ENCODE measurements at regions not wholly inside any gene's neighbourhood (a gene's known extent, or its start where the extent isn't known, plus 50 kb on each side); places are given as distances from the start of the nearest gene placed in this dataset.
A peak's percentile ranks its signal among the peaks of the same experiment; 100 is the strongest.

DNA sequence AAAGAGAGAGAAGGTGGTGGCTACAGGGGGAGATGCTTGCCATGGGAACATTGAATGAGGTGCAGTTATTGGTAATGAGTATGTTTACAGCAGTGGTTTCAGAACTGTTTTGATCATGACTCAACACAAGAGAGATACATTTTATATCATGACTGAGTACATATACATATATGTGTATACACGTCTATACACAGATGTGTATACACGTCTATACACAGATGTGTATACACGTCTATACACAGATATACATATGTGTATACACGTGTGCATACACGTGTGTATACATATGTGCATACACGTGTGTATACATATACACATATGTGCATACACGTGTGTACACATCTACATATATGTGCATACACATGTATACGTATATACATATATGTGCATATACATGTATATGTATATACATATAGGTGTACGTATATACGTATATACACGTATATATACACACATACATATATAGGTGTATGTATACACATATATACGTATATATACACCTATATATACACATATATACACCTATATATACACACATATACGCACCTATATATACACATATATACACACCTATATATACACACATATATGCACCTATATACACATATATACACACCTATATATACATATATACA, 518.5 kb downstream of the TSN start:
- no peak overlapping the region for H2BK15ac ChIP-seq (ENCODE audit: low read length)
- H3K23me2 ChIP-seq (ENCODE audit: low read depth, low read length): no peaks in the 10 kb centered on the region; the same call in 1 of the 2 replicates
- no peak for DNase-seq (ENCODE audit: low read depth in 1 of 2, low spot score in 2 of 2)
- H2AFZ ChIP-seq (ENCODE audit: low read length): no peak overlapping the region
- H3K9ac ChIP-seq (replicated peaks in 1 of 4; ENCODE audit: extremely low read depth in 1 of 4, low read depth in 3 of 4, low read length in 3 of 4): no peak overlapping the region
- H3K79me1 ChIP-seq (ENCODE audit: low read depth, low read length): no peaks in the 10 kb centered on the region
- no peak overlapping the region for H3K23ac ChIP-seq (ENCODE audit: insufficient read length)
- no peak overlapping the region for H3K4ac ChIP-seq (replicated peaks; ENCODE audit: insufficient read length, low read depth, low read length)
- 84% methylated on average over 13 of the region's 13 CpGs; no CpG with 5 or more reads in 1 of the 2 experiments for WGBS, 2 experiments (ENCODE audit: extremely low coverage in 1 of 2, insufficient coverage in 1 of 2, insufficient read length in 1 of 2, insufficient replicate concordance in 2 of 2, low coverage in 1 of 2, low lambda C conversion rate in 2 of 2, missing lambda C conversion rate in 1 of 2)
- no peak overlapping the region for H2BK12ac ChIP-seq (ENCODE audit: low read depth, low read length)
- H3K79me2 ChIP-seq (ENCODE audit: control insufficient read depth in 1 of 2, insufficient read depth in 2 of 2, low read length in 2 of 2): no peaks in the 10 kb centered on the region
- H3K18ac ChIP-seq (ENCODE audit: extremely low read depth, low read length): no peak overlapping the region
- no peak overlapping the region for H2BK5ac ChIP-seq (ENCODE audit: low read depth, low read length)
- no peaks in the 10 kb centered on the region; a peak in 2 of 4 replicates for H3K9me3 ChIP-seq (ENCODE audit: insufficient read depth in 2 of 2, low read depth in 1 of 2, low read length in 1 of 2)
- no peaks in the 10 kb centered on the region for H3K27me3 ChIP-seq (replicated peaks in 1 of 4; ENCODE audit: control insufficient read depth in 3 of 4, extremely low read depth in 1 of 4, insufficient read depth in 3 of 4, low read length in 3 of 4)
- no peak overlapping the region for H3K14ac ChIP-seq (ENCODE audit: insufficient read length)
- H3K27ac ChIP-seq (ENCODE audit: low read depth, low read length): no peak overlapping the region
- H2BK120ac ChIP-seq (replicated peaks; ENCODE audit: low read depth, low read length): no peak overlapping the region
- no peak overlapping the region for H3K4me3 ChIP-seq (ENCODE audit: extremely low read depth in 1 of 4, insufficient read depth in 2 of 4, low read depth in 3 of 4, low read length in 4 of 4)
- CTCF ChIA-PET (ENCODE audit: partially characterized antibody): interaction anchor here (0.9 kb wide), 1 partner anchor 324 kb away, joined by 3 read pairs; no protein-coding TSS in a partner anchor
- no peak overlapping the region for H4K5ac ChIP-seq (ENCODE audit: insufficient read length, low read depth, low read length)
- no peak overlapping the region for H2BK20ac ChIP-seq (ENCODE audit: low read length)
- H4K8ac ChIP-seq (ENCODE audit: extremely low read depth, insufficient read depth, low read length): no peak overlapping the region
- H3K4me2 ChIP-seq (ENCODE audit: insufficient read depth in 1 of 2, low read depth in 2 of 2, low read length in 2 of 2): no peak overlapping the region
- POLR2A ChIA-PET (ENCODE audit: partially characterized antibody): no interaction called here
- no peaks in the 10 kb centered on the region for H3K36me3 ChIP-seq (ENCODE audit: control insufficient read depth in 2 of 4, insufficient read depth in 4 of 4, low read length in 3 of 4)
- no peak overlapping the region for H4K91ac ChIP-seq (replicated peaks; ENCODE audit: insufficient read length, low read length)
- FAIRE-seq: peak; percentile 88
- no peak overlapping the region for H2AK5ac ChIP-seq (ENCODE audit: low read depth, low read length)
- H4K20me1 ChIP-seq (replicated peaks in 1 of 2; ENCODE audit: control insufficient read depth in 1 of 2, insufficient read depth in 2 of 2, low read length in 2 of 2): no peaks in the 10 kb centered on the region
- H3K56ac ChIP-seq (replicated peaks; ENCODE audit: insufficient read length, low read depth, low read length): no peak overlapping the region
- no peaks in the 10 kb centered on the region for H3K4me1 ChIP-seq (replicated peaks in 1 of 4; ENCODE audit: control insufficient read depth in 3 of 4, insufficient read depth in 4 of 4, low read length in 3 of 4)
- no peak for TF ChIP-seq YY1 (IDR thresholded peaks at IDR 0.05; ENCODE audit: low read depth, low read length)
- no peak for TF ChIP-seq ZNF274 (IDR thresholded peaks at IDR 0.05; ENCODE audit: borderline replicate concordance, extremely low read depth, low read length)
- no peak for TF ChIP-seq POLR2A (IDR thresholded peaks at IDR 0.05; ENCODE audit: control extremely low read depth in 1 of 2, low read depth in 2 of 2, low read length in 2 of 2)
